ENCODE measurements at regions not wholly inside any gene's neighbourhood (a gene's known extent, or its start where the extent isn't known, plus 50 kb on each side); places are given as distances from the start of the nearest gene placed in this dataset.
A peak's percentile ranks its signal among the peaks of the same experiment; 100 is the strongest.

GRCh38 chr21:19713313-19713712, 1284.9 kb upstream of the NCAM2 start:
- Histone ChIP-seq H3K36me3 (no peaks in the 10 kb centered on the region), H3K9me3 (replicated peaks) (no peaks in the 10 kb centered on the region), H3K27me3 (no peaks in the 10 kb centered on the region), H3K4me3 (no peak overlapping the region), H3K4me1 (0 out of 2 replicates have a peak, but pooled peaks cover 5% of the 10 kb centered on the region), H3K27ac (peak overlapping the region; percentile 33; the same call in 1 of the 2 replicates)
- no peak for DNase-seq

GRCh38 chr21:19724081-19724480, 1274.1 kb upstream of the NCAM2 start:
- Histone ChIP-seq H3K27ac (no peak overlapping the region), H3K9me3 (replicated peaks) (no peaks in the 10 kb centered on the region), H3K4me1 (no peaks in the 10 kb centered on the region), H3K27me3 (no peaks in the 10 kb centered on the region), H3K36me3 (no peaks in the 10 kb centered on the region), H3K4me3 (no peak overlapping the region)
- no peak for DNase-seq

GRCh38 chr21:19731251-19731650, 1267.0 kb upstream of the NCAM2 start:
- Histone ChIP-seq H3K9me3 (replicated peaks) (peaks cover under 1% of the 10 kb centered on the region; the same call in 1 of the 2 replicates), H3K27me3 (no peaks in the 10 kb centered on the region), H3K27ac (no peak overlapping the region), H3K4me3 (no peak overlapping the region), H3K36me3 (no peaks in the 10 kb centered on the region), H3K4me1 (no peaks in the 10 kb centered on the region)
- no peak for DNase-seq

GRCh38 chr21:19759836-19760235, 1238.4 kb upstream of the NCAM2 start:
- H3K27ac ChIP-seq: no peak overlapping the region
- no peak for DNase-seq
- no peaks in the 10 kb centered on the region for H3K27me3 ChIP-seq
- H3K9me3 ChIP-seq (replicated peaks): no peaks in the 10 kb centered on the region
- H3K4me3 ChIP-seq: no peak overlapping the region
- no peaks in the 10 kb centered on the region for H3K4me1 ChIP-seq
- H3K36me3 ChIP-seq: no peaks in the 10 kb centered on the region

- no peaks in the 10 kb centered on the region for H3K4me1 ChIP-seq
- no peaks in the 10 kb centered on the region for H3K36me3 ChIP-seq
- no peak overlapping the region for H3K4me3 ChIP-seq
These were observed 1230.7 kb upstream of the NCAM2 start for GRCh38 chr21:19767546-19767945.

GRCh38 chr21:19771881-19772280, 1226.3 kb upstream of the NCAM2 start:
- Histone ChIP-seq H3K27ac (no peak overlapping the region), H3K27me3 (no peaks in the 10 kb centered on the region), H3K4me1 (no peaks in the 10 kb centered on the region), H3K4me3 (no peak overlapping the region), H3K36me3 (no peaks in the 10 kb centered on the region), H3K9me3 (replicated peaks) (no peaks in the 10 kb centered on the region)
- no peak for DNase-seq

More at GRCh38 chr21:19767546-19767945, 1230.7 kb upstream of the NCAM2 start:
- Histone ChIP-seq H3K27ac (no peak overlapping the region), H3K9me3 (replicated peaks) (no peaks in the 10 kb centered on the region), H3K27me3 (no peaks in the 10 kb centered on the region)
- no peak for DNase-seq

- Histone ChIP-seq H3K9me3 (replicated peaks) (no peaks in the 10 kb centered on the region), H3K4me3 (no peak overlapping the region), H3K27me3 (no peaks in the 10 kb centered on the region), H3K27ac (no peak overlapping the region), H3K4me1 (no peaks in the 10 kb centered on the region), H3K36me3 (no peaks in the 10 kb centered on the region)
- no peak for DNase-seq
These were observed 1222.1 kb upstream of the NCAM2 start for GRCh38 chr21:19776076-19776475.

GRCh38 chr21:19781881-19782652, 1216.1 kb upstream of the NCAM2 start:
- Histone ChIP-seq H3K4me3 (no peak overlapping the region), H3K27ac (no peak overlapping the region)

GRCh38 chr21:19785941-19786340, 1212.3 kb upstream of the NCAM2 start:
- no peaks in the 10 kb centered on the region for H3K4me1 ChIP-seq
- H3K27ac ChIP-seq: no peak overlapping the region
- no peaks in the 10 kb centered on the region for H3K9me3 ChIP-seq (replicated peaks)
- H3K4me3 ChIP-seq: no peak overlapping the region
- no peaks in the 10 kb centered on the region for H3K27me3 ChIP-seq
- no peak for DNase-seq
- no peaks in the 10 kb centered on the region for H3K36me3 ChIP-seq

More at GRCh38 chr21:19781881-19782652, 1216.1 kb upstream of the NCAM2 start:
- Histone ChIP-seq H3K9me3 (replicated peaks) (no peaks in the 10 kb centered on the region), H3K36me3 (no peaks in the 10 kb centered on the region), H3K4me1 (no peaks in the 10 kb centered on the region), H3K27me3 (no peaks in the 10 kb centered on the region)
- peak; percentile 28 to 32 for DNase-seq

GRCh38 chr21:19792004-19792403, 1206.2 kb upstream of the NCAM2 start:
- H3K27me3 ChIP-seq: no peaks in the 10 kb centered on the region
- no peak for DNase-seq
- H3K27ac ChIP-seq: no peak overlapping the region
- H3K9me3 ChIP-seq (replicated peaks): no peaks in the 10 kb centered on the region
- H3K4me3 ChIP-seq: no peak overlapping the region
- no peaks in the 10 kb centered on the region for H3K4me1 ChIP-seq
- H3K36me3 ChIP-seq: no peaks in the 10 kb centered on the region

- no peaks in the 10 kb centered on the region for H3K27me3 ChIP-seq
- no peak overlapping the region for H3K27ac ChIP-seq
- H3K4me1 ChIP-seq: 0 out of 2 replicates have a peak, but pooled peaks cover 2% of the 10 kb centered on the region
- H3K36me3 ChIP-seq: no peaks in the 10 kb centered on the region
- no peak overlapping the region for H3K4me3 ChIP-seq
- DNase-seq: no peak
- no peaks in the 10 kb centered on the region for H3K9me3 ChIP-seq (replicated peaks)
These were observed 1191.0 kb upstream of the NCAM2 start for GRCh38 chr21:19807201-19807600.

- Histone ChIP-seq H3K36me3 (no peaks in the 10 kb centered on the region), H3K27me3 (no peaks in the 10 kb centered on the region), H3K4me3 (no peak overlapping the region), H3K9me3 (replicated peaks) (no peaks in the 10 kb centered on the region; the same call in 1 of the 2 replicates), H3K4me1 (0 out of 2 replicates have a peak, but pooled peaks cover 2% of the 10 kb centered on the region), H3K27ac (no peak overlapping the region)
- DNase-seq: no peak
These were observed 1187.4 kb upstream of the NCAM2 start for GRCh38 chr21:19810779-19811178.

GRCh38 chr21:19830446-19830845, 1167.8 kb upstream of the NCAM2 start:
- Histone ChIP-seq H3K27ac (no peak overlapping the region), H3K27me3 (no peaks in the 10 kb centered on the region), H3K4me3 (no peak overlapping the region), H3K36me3 (no peaks in the 10 kb centered on the region), H3K4me1 (no peaks in the 10 kb centered on the region), H3K9me3 (replicated peaks) (no peaks in the 10 kb centered on the region)
- DNase-seq: no peak

- Histone ChIP-seq H3K4me1 (no peaks in the 10 kb centered on the region), H3K4me3 (no peak overlapping the region), H3K36me3 (no peaks in the 10 kb centered on the region), H3K9me3 (replicated peaks) (no peaks in the 10 kb centered on the region), H3K27me3 (no peaks in the 10 kb centered on the region), H3K27ac (no peak overlapping the region)
- DNase-seq: no peak
These were observed 1165.7 kb upstream of the NCAM2 start for GRCh38 chr21:19832551-19832950.

GRCh38 chr21:19833082-19833481, 1165.1 kb upstream of the NCAM2 start:
- no peaks in the 10 kb centered on the region for H3K4me1 ChIP-seq
- no peaks in the 10 kb centered on the region for H3K9me3 ChIP-seq (replicated peaks)
- DNase-seq: no peak
- no peaks in the 10 kb centered on the region for H3K27me3 ChIP-seq
- H3K36me3 ChIP-seq: no peaks in the 10 kb centered on the region
- H3K27ac ChIP-seq: no peak overlapping the region
- H3K4me3 ChIP-seq: no peak overlapping the region

GRCh38 chr21:19842601-19843000, 1155.6 kb upstream of the NCAM2 start:
- Histone ChIP-seq H3K4me3 (no peak overlapping the region), H3K9me3 (replicated peaks) (no peaks in the 10 kb centered on the region), H3K27ac (no peak overlapping the region), H3K27me3 (no peaks in the 10 kb centered on the region), H3K4me1 (no peaks in the 10 kb centered on the region), H3K36me3 (no peaks in the 10 kb centered on the region)
- no peak for DNase-seq
